GM19240 (cell line): ENCODE measurements at regions not wholly inside any gene's neighbourhood (a gene's known extent, or its start where the extent isn't known, plus 50 kb on each side); places are given as distances from the start of the nearest gene placed in this dataset.
"Not testable (repeated sequence)": the region's sequence is repeated elsewhere in the genome, so short reads cannot be mapped to it uniquely, and the experiment has no call there.

ENCODE experiments used
- DNase-seq: peaks from one replicate; pipeline ENCODE4 v3.0.0; 2011; ENCODE audit warnings: low spot score; ENCODE audit not compliant: insufficient read length

DNA sequence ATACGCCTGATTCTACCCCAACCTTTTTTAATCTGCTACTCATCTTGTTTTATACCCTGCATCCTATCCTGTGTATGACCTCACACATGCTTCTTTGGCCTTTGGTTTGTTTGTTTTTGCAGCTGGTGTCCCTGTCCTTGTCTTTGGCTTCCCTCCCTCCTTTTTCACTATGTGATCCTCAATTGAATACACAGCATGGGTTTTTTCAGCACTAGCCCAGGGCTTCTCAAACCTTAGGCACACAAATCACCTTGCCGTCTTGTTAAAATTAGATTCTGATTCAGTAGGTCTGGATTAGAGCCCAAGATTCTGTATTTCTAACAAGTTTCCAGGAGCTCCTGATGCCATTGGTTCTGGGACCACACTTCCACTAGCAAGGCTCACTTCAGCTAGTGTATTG lies 321.5 kb upstream of the MAN1A1 start:
- DNase-seq, result no peak

DNA sequence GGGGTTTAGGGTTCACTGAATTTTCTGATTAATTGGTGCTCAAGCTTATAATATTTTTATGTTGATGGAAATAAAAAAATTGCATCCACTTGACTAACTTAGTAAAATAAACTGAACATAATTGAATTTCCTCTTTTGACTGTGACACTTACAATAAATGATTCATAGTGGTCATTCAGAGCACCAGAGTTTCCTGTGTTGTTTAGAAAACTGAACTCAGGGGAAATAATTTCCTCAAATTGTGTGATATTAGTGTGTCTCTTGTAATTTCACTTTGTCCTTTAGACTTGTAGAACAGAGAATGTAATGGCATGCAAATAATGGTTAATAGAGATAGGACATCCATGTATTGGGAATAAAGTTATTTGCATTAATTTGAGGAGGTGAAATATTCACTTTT lies 319.7 kb upstream of the MAN1A1 start:
- DNase-seq, result no peak

GRCh38 chr6:119665432-119665831 lies 315.9 kb upstream of the MAN1A1 start:
- not testable (repeated sequence) for DNase-seq

DNA sequence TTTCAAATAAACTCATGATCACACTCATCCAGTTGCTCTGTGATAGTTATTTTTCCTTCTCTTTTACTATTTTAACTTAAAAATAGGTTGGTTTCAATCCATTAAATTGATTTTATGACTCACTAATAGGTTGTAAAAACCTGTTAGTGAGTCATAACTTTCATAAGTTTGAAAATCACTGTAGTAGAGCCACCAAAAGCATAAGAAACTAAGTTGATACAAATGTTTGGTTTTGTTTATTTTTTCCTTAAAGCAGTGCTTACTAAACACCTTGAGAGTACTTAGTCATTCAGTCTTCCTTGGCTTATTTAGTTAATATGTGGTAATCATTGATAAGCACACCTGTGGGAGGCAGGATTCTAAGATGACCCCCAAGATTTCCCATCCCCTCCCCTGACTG lies 312.1 kb upstream of the MAN1A1 start:
- no peak for DNase-seq

DNA sequence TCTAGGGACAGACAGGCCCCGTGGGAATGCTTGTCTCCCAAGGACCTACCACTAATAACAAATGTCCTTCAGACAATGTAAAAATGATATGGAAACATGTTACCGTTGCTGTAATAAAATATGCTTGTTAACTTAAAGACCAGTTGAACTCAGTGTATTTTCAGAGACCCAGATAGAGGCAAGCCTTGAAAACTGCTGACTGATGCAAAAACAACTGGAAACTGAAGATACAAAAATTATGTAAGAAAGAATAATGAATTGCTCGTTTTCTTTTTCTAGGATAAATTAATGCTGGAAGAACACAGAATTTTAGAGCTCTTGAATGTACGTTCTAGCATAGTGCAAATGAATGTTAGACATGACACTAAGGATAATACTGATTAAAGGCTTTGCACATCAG lies 311.5 kb upstream of the MAN1A1 start:
- no peak for DNase-seq

- DNase-seq, result no peak
Measured at GRCh38 chr6:119658917-119659316, 309.4 kb upstream of the MAN1A1 start.

- DNase-seq, result no peak
Measured at GRCh38 chr6:119655124-119655523, 305.6 kb upstream of the MAN1A1 start.

- DNase-seq, result no peak
Measured at GRCh38 chr6:119653329-119653728, 303.8 kb upstream of the MAN1A1 start.

GRCh38 chr6:119649531-119649930 lies 300.0 kb upstream of the MAN1A1 start:
- no peak for DNase-seq

- no peak for DNase-seq
Measured at GRCh38 chr6:119647309-119647708, 297.7 kb upstream of the MAN1A1 start.

- no peak for DNase-seq
Measured at GRCh38 chr6:119643876-119644275, 294.3 kb upstream of the MAN1A1 start.

DNA sequence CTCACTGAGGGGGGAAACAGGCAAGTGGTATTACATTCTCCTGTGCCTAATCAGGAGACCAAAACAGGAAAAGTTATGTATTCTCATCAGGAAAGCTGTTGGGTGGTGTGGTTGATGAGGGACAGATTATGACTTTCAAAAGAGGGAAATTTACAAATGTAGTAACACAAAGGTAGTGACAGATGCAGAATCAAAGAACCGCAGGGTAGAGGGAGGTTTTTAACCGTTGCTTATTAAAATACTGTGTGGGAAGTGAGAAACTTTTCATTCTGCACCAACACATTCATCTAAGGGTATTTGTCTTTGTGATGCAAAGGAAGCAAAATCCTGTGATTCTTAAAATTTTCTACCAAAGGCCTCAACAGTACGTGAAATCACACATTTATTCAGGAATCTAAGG lies 288.2 kb upstream of the MAN1A1 start:
- no peak for DNase-seq

- no peak for DNase-seq
Measured at GRCh38 chr6:119636060-119636459, 286.5 kb upstream of the MAN1A1 start.

- DNase-seq, result no peak
Measured at GRCh38 chr6:119633461-119633860, 283.9 kb upstream of the MAN1A1 start.

GRCh38 chr6:119630561-119631192 lies 281.1 kb upstream of the MAN1A1 start:
- DNase-seq, result no peak

GRCh38 chr6:119628691-119629594 lies 279.4 kb upstream of the MAN1A1 start:
- DNase-seq, result no peak

DNA sequence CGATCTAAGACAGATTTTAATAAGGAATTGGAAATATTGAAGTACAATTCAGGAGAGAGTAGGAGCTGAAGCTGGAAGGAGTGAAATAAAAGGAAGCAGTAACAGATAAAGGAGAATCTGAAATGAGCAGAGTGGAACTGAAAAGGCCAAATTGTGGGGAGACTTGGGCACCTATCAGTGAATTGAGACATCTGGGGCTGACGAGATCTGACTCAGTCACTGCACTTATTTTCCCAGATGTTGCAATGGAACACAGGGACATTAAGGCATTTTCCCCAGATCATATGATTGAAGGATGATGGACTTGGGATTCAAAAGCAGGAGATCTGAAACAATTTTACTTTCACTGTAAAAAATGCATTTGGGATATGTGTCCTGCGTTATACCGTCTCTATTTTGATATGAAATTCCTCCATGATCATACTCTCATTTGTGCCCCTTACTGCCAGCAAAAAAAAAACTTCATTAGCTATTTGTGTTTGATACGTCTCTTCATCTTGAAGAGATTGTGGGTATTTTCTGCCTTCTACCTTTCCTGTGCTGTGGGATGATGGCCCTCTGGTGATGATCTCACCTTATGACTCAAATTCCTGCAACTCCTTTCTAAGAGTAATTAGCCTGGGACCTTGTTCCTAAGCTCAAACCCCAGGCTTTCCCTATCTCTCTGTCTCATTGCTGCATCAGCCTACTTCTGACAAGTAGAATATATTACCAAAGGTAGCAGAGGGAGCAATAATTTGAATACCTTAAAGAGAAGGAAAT lies 278.5 kb upstream of the MAN1A1 start:
- no peak for DNase-seq

GRCh38 chr6:119626884-119627619 lies 277.5 kb upstream of the MAN1A1 start:
- no peak for DNase-seq

DNA sequence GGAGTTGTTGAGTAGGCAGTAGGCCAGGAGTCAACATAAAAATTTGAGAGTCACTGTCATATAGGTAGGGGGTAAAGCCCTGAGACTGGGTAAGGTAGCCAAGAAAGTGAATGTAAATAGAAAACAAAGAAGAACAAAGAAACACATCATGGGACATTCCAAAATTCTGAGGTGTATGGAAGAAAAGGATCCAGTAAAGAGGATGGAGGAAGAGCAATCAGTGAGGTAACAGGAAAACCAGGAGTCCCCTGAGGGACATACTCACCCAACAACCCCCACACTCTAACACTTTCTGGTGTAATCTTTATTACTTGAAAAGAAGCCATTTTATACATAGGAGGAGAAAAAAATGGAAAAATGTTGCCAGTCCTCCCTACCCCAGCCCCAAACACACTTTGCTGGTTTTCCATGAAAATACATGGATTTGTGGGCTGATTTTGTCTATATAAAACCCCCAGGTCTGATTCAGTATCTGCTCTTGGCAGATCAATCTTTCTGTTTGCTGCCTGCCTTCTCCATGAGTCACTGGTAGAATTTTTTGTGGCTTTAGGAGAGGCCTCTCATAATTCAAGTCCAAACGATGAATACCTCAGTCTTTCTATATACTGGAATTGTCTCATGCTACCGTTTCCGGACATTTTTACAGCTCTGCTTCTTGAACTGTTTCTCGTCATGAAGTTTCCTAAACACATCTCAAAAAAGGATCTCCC lies 271.4 kb upstream of the MAN1A1 start:
- no peak for DNase-seq

- no peak for DNase-seq
Measured at GRCh38 chr6:119614138-119614537, 264.6 kb upstream of the MAN1A1 start.

GRCh38 chr6:119612911-119613381 lies 263.4 kb upstream of the MAN1A1 start:
- DNase-seq, result no peak
